Caco-2 (cell line): ENCODE measurements at regions not wholly inside any gene's neighbourhood (a gene's known extent, or its start where the extent isn't known, plus 50 kb on each side); places are given as distances from the start of the nearest gene placed in this dataset.

ENCODE experiments used
- BruUV-seq: library from RNA; stranded (reverse); fragments of 400-500 nt; replicated peaks from 2 replicates; lab custom pipeline; 2021; lab: Mats Ljungman, UMichigan
- CTCF ChIA-PET: fragments of 300-600 bp; sonication (Branson Sonifier 250); formaldehyde crosslinking; loops from one replicate; lab custom pipeline; 2022; ENCODE audit warnings: antibody characterized with exemption; lab: Charles Lee
- POLR2A ChIA-PET: fragments of 300-600 bp; sonication (Branson Sonifier 250); formaldehyde crosslinking; loops from one replicate; lab custom pipeline; 2022; ENCODE audit warnings: antibody characterized with exemption; lab: Charles Lee
- DNase-seq, 2 experiments: peaks; one replicate each; pipeline versions ENCODE4 v3.0.0 to v3.0.0-alpha.2; 2020 to 2022
- H3K27me3 ChIP-seq: replicated peaks from 2 replicates; pipeline ENCODE4 v1.6.0; 2011; ENCODE audit warnings: low read length; ENCODE audit not compliant: control insufficient read depth, insufficient read depth
- H3K36me3 ChIP-seq: 2 replicates; pipeline ENCODE4 v1.5.1; 2011; ENCODE audit warnings: low read length; ENCODE audit not compliant: control insufficient read depth, insufficient read depth
- H3K4me1 ChIP-seq: fragments of 250-450 bp; sonication (Bioruptor Pico); 2 replicates; pipeline ENCODE4 v1.5.1; 2020; ENCODE audit warnings: mild to moderate bottlenecking
- H3K4me3 ChIP-seq: 2 replicates; pipeline ENCODE4 v1.5.1; 2011; ENCODE audit warnings: low read depth, mild to moderate bottlenecking, control low read depth, low read length
- H3K9me3 ChIP-seq: fragments of 250-450 bp; sonication (Bioruptor Pico); 2 replicates; pipeline ENCODE4 v1.5.1; 2020; ENCODE audit warnings: mild to moderate bottlenecking, moderate library complexity
- H3K27ac Mint-ChIP-seq: one replicate; pipeline ENCODE4 v1.8.0; 2022; ENCODE audit warnings: mixed read lengths; ENCODE audit not compliant: unreplicated experiment
- H3K27me3 Mint-ChIP-seq: one replicate; pipeline ENCODE4 v1.8.0; 2022; ENCODE audit warnings: mixed read lengths; ENCODE audit not compliant: insufficient read depth, unreplicated experiment
- H3K36me3 Mint-ChIP-seq: one replicate; pipeline ENCODE4 v1.8.0; 2022; ENCODE audit warnings: mild to moderate bottlenecking, mixed read lengths; ENCODE audit not compliant: insufficient read depth, unreplicated experiment
- H3K4me1 Mint-ChIP-seq: one replicate; pipeline ENCODE4 v1.8.0; 2022; ENCODE audit warnings: low read depth, mixed read lengths; ENCODE audit not compliant: unreplicated experiment
- H3K4me3 Mint-ChIP-seq: one replicate; pipeline ENCODE4 v1.8.0; 2022; ENCODE audit warnings: mild to moderate bottlenecking, moderate library complexity, mixed read lengths; ENCODE audit not compliant: unreplicated experiment
- H3K9me3 Mint-ChIP-seq: one replicate; pipeline ENCODE4 v1.8.0; 2022; ENCODE audit warnings: mixed read lengths; ENCODE audit not compliant: unreplicated experiment
- CTCF ChIP-seq, 2 experiments: fragments of 200-600 bp in 1 of 2; IDR thresholded peaks; 1 replicate in 1 of 2; 2 replicates in 1 of 2; pipeline versions ENCODE4 v1.5.1 to v1.8.0; 2011 to 2022; ENCODE audit warnings: antibody characterized with exemption in 1 of 2, control low read depth in 1 of 2, inconsistent platforms in 1 of 2, low read depth in 1 of 2, low read length in 1 of 2, mild to moderate bottlenecking in 1 of 2, moderate library complexity in 1 of 2; ENCODE audit not compliant: insufficient read depth in 1 of 2, severe bottlenecking in 1 of 2, unreplicated experiment in 1 of 2
- intact Hi-C: fragments of 100-400 bp; cut with micrococcal nuclease; formaldehyde crosslinking; loops from one replicate; pipeline ENCODE4 v1.10.0; 2022; ENCODE audit not compliant: unreplicated experiment

GRCh38 chr10:130739757-130740145 is 571.8 kb downstream of the TCERG1L start:
- no peaks in the 10 kb centered on the region for H3K4me1 Mint-ChIP-seq
- no peak overlapping the region for H3K4me3 Mint-ChIP-seq
- Histone ChIP-seq H3K36me3 (no peaks in the 10 kb centered on the region), H3K9me3 (no peaks in the 10 kb centered on the region), H3K4me3 (no peak overlapping the region), H3K4me1 (no peaks in the 10 kb centered on the region), H3K27me3 (no peaks in the 10 kb centered on the region)
- TF ChIP-seq CTCF (IDR thresholded peaks at IDR 0.05; ENCODE audit: insufficient read depth in 1 of 2, low read depth in 1 of 2, low read length in 1 of 2, severe bottlenecking in 1 of 2, unreplicated experiment in 1 of 2) = no peak
- peaks cover 19% of the 10 kb centered on the region for H3K9me3 Mint-ChIP-seq
- peak in 1 of 2 experiments; percentile 22 for DNase-seq
- BruUV-seq = no TSS peak
- H3K27ac Mint-ChIP-seq = no peak overlapping the region
- H3K27me3 Mint-ChIP-seq = peaks cover 9% of the 10 kb centered on the region
- no peaks in the 10 kb centered on the region for H3K36me3 Mint-ChIP-seq
- intact Hi-C loops = no loop called here
- POLR2A ChIA-PET = no interaction called here
- CTCF ChIA-PET = no interaction called here

GRCh38 chr10:130740166-130740565 is 571.4 kb downstream of the TCERG1L start:
- CTCF ChIA-PET = no interaction called here
- no peaks in the 10 kb centered on the region for H3K27me3 ChIP-seq
- Mint-ChIP-seq H3K4me1 (no peaks in the 10 kb centered on the region), H3K9me3 (peaks cover 15% of the 10 kb centered on the region), H3K27me3 (peaks cover 9% of the 10 kb centered on the region), H3K4me3 (no peak overlapping the region), H3K27ac (no peak overlapping the region), H3K36me3 (no peaks in the 10 kb centered on the region)
- H3K4me3 ChIP-seq = no peak overlapping the region
- H3K9me3 ChIP-seq = no peaks in the 10 kb centered on the region
- H3K4me1 ChIP-seq = no peaks in the 10 kb centered on the region
- no TSS peak for BruUV-seq
- POLR2A ChIA-PET = no interaction called here
- no peaks in the 10 kb centered on the region for H3K36me3 ChIP-seq
- intact Hi-C loops = no loop called here
- DNase-seq = peak in 1 of 2 experiments; percentile 21
- TF ChIP-seq CTCF (IDR thresholded peaks at IDR 0.05; ENCODE audit: insufficient read depth in 1 of 2, low read depth in 1 of 2, low read length in 1 of 2, severe bottlenecking in 1 of 2, unreplicated experiment in 1 of 2) = no peak

GRCh38 chr10:130740915-130741750 is 570.4 kb downstream of the TCERG1L start:
- Mint-ChIP-seq H3K4me1 (no peaks in the 10 kb centered on the region), H3K4me3 (no peak overlapping the region), H3K36me3 (no peaks in the 10 kb centered on the region), H3K27me3 (peaks cover 9% of the 10 kb centered on the region), H3K27ac (no peak overlapping the region), H3K9me3 (peaks cover 10% of the 10 kb centered on the region)
- Histone ChIP-seq H3K27me3 (no peaks in the 10 kb centered on the region), H3K9me3 (no peaks in the 10 kb centered on the region), H3K36me3 (no peaks in the 10 kb centered on the region), H3K4me3 (no peak overlapping the region), H3K4me1 (no peaks in the 10 kb centered on the region)
- no peak for TF ChIP-seq CTCF (IDR thresholded peaks at IDR 0.05; ENCODE audit: insufficient read depth in 1 of 2, low read depth in 1 of 2, low read length in 1 of 2, severe bottlenecking in 1 of 2, unreplicated experiment in 1 of 2)
- intact Hi-C loops = no loop called here
- ChIA-PET CTCF (no interaction called here), POLR2A (no interaction called here)
- no TSS peak for BruUV-seq
- peak in 1 of 2 experiments; percentile 19 for DNase-seq
